Ureter (tissue), 1 donor: ENCODE measurements at regions not wholly inside any gene's neighbourhood (a gene's known extent, or its start where the extent isn't known, plus 50 kb on each side); places are given as distances from the start of the nearest gene placed in this dataset.

ENCODE experiments used
- DNase-seq: peaks from one replicate; pipeline ENCODE4 v3.0.0-alpha.2; 2020; ENCODE audit warnings: low spot score
- donor health status: DM: yes; HTN: yes; CAD: no.

- DNase-seq: no peak
These were observed 209.6 kb upstream of the PCSK2 start for GRCh38 chr20:17017232-17017631.

- DNase-seq: no peak
These were observed 205.4 kb upstream of the PCSK2 start for GRCh38 chr20:17021481-17021880.

- DNase-seq: no peak
These were observed 203.8 kb upstream of the PCSK2 start for GRCh38 chr20:17023036-17023435.

GRCh38 chr20:17023806-17024205 is 203.0 kb upstream of the PCSK2 start:
- no peak for DNase-seq

GRCh38 chr20:17024513-17025119 is 202.2 kb upstream of the PCSK2 start:
- no peak for DNase-seq

GRCh38 chr20:17026346-17026745 is 200.5 kb upstream of the PCSK2 start:
- no peak for DNase-seq

- DNase-seq: no peak
These were observed 197.1 kb upstream of the PCSK2 start for GRCh38 chr20:17029698-17030097.

GRCh38 chr20:17036541-17036940 is 190.3 kb upstream of the PCSK2 start:
- DNase-seq: no peak

- no peak for DNase-seq
These were observed 184.7 kb upstream of the PCSK2 start for GRCh38 chr20:17042122-17042521.

GRCh38 chr20:17043323-17043722 is 183.5 kb upstream of the PCSK2 start:
- no peak for DNase-seq

GRCh38 chr20:17044891-17045290 is 181.9 kb upstream of the PCSK2 start:
- no peak for DNase-seq

GRCh38 chr20:17059465-17059864 is 167.4 kb upstream of the PCSK2 start:
- DNase-seq: no peak

GRCh38 chr20:17061715-17062114 is 165.1 kb upstream of the PCSK2 start:
- no peak for DNase-seq

- no peak for DNase-seq
These were observed 164.1 kb upstream of the PCSK2 start for GRCh38 chr20:17062712-17063111.

GRCh38 chr20:17066902-17067301 is 159.9 kb upstream of the PCSK2 start:
- DNase-seq: no peak

- no peak for DNase-seq
These were observed 158.6 kb upstream of the PCSK2 start for GRCh38 chr20:17068084-17068711.

GRCh38 chr20:17077030-17077429 is 149.8 kb upstream of the PCSK2 start:
- no peak for DNase-seq

- DNase-seq: no peak
These were observed 143.1 kb upstream of the PCSK2 start for GRCh38 chr20:17083738-17084137.

GRCh38 chr20:17084909-17085308 is 141.9 kb upstream of the PCSK2 start:
- DNase-seq: no peak

- no peak for DNase-seq
These were observed 133.1 kb upstream of the PCSK2 start for GRCh38 chr20:17093782-17094181.

- no peak for DNase-seq
These were observed 129.2 kb upstream of the PCSK2 start for GRCh38 chr20:17097603-17098002.

GRCh38 chr20:17100506-17100905 is 126.3 kb upstream of the PCSK2 start:
- DNase-seq: no peak

GRCh38 chr20:17107127-17107526 is 119.7 kb upstream of the PCSK2 start:
- DNase-seq: no peak

- no peak for DNase-seq
These were observed 117.9 kb upstream of the PCSK2 start for GRCh38 chr20:17108896-17109295.
